ENCODE measurements at regions not wholly inside any gene's neighbourhood (a gene's known extent, or its start where the extent isn't known, plus 50 kb on each side); places are given as distances from the start of the nearest gene placed in this dataset.

DNA sequence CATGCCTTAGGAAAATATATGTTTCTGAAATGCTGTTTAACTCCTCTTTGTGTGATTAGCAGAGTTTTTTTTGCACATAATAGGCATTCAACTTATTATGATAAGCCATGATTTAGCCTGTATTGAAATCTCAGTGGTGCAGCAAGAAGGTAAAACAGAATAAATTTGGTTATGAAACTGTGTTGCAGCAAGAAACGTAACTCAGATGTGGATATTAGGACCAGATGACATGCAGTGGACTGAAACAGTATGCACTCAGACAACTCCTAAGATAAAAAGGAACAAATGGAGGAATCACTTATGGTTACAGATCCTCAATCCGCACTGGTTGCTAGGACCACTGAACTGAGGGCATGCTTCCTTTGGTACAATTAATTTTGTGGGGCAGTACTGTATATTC is 254.2 kb upstream of the HSF2 start:
- TF ChIP-seq FOXK2 (IDR thresholded peaks at IDR 0.05) = no peak
- TF ChIP-seq RBBP5 (conservative IDR thresholded peaks at IDR 0.05) = no peak
- no peak for TF ChIP-seq POLR2A (IDR thresholded peaks at IDR 0.05; ENCODE audit: low read depth, low read length)
- no peak for TF ChIP-seq YBX1 (IDR thresholded peaks at IDR 0.05)
- TF ChIP-seq CREM (IDR thresholded peaks at IDR 0.05; ENCODE audit: low read depth) = no peak
- no peak for TF ChIP-seq POLR2AphosphoS5 (IDR thresholded peaks at IDR 0.05; ENCODE audit: low read length)
- TF ChIP-seq, protein P1, sequence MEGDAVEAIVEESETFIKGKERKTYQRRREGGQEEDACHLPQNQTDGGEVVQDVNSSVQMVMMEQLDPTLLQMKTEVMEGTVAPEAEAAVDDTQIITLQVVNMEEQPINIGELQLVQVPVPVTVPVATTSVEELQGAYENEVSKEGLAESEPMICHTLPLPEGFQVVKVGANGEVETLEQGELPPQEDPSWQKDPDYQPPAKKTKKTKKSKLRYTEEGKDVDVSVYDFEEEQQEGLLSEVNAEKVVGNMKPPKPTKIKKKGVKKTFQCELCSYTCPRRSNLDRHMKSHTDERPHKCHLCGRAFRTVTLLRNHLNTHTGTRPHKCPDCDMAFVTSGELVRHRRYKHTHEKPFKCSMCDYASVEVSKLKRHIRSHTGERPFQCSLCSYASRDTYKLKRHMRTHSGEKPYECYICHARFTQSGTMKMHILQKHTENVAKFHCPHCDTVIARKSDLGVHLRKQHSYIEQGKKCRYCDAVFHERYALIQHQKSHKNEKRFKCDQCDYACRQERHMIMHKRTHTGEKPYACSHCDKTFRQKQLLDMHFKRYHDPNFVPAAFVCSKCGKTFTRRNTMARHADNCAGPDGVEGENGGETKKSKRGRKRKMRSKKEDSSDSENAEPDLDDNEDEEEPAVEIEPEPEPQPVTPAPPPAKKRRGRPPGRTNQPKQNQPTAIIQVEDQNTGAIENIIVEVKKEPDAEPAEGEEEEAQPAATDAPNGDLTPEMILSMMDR (IDR thresholded peaks at IDR 0.05 in 2 of 3, conservative IDR thresholded peaks at IDR 0.05 in 1 of 3; ENCODE audit: control insufficient read depth in 2 of 3, extremely low read depth in 1 of 3, insufficient read depth in 1 of 3, low read depth in 3 of 3, low read length in 3 of 3) = no peak
- no peak for TF ChIP-seq BRCA1 (IDR thresholded peaks at IDR 0.05; ENCODE audit: low read depth, low read length)
- TF ChIP-seq, protein P2, sequence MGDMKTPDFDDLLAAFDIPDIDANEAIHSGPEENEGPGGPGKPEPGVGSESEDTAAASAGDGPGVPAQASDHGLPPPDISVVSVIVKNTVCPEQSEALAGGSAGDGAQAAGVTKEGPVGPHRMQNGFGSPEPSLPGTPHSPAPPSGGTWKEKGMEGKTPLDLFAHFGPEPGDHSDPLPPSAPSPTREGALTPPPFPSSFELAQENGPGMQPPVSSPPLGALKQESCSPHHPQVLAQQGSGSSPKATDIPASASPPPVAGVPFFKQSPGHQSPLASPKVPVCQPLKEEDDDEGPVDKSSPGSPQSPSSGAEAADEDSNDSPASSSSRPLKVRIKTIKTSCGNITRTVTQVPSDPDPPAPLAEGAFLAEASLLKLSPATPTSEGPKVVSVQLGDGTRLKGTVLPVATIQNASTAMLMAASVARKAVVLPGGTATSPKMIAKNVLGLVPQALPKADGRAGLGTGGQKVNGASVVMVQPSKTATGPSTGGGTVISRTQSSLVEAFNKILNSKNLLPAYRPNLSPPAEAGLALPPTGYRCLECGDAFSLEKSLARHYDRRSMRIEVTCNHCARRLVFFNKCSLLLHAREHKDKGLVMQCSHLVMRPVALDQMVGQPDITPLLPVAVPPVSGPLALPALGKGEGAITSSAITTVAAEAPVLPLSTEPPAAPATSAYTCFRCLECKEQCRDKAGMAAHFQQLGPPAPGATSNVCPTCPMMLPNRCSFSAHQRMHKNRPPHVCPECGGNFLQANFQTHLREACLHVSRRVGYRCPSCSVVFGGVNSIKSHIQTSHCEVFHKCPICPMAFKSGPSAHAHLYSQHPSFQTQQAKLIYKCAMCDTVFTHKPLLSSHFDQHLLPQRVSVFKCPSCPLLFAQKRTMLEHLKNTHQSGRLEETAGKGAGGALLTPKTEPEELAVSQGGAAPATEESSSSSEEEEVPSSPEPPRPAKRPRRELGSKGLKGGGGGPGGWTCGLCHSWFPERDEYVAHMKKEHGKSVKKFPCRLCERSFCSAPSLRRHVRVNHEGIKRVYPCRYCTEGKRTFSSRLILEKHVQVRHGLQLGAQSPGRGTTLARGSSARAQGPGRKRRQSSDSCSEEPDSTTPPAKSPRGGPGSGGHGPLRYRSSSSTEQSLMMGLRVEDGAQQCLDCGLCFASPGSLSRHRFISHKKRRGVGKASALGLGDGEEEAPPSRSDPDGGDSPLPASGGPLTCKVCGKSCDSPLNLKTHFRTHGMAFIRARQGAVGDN (IDR thresholded peaks at IDR 0.05) = no peak

Measured in GM12878 (cell line).